Motor neuron (in vitro differentiated cells): ENCODE measurements at regions not wholly inside any gene's neighbourhood (a gene's known extent, or its start where the extent isn't known, plus 50 kb on each side); places are given as distances from the start of the nearest gene placed in this dataset.

Source experiments
- ATAC-seq, 8 experiments: fragments of 200-7000 bp; cut with Tn5 transposase; replicated peaks in 6 of 8; 2 replicates each; pipeline ENCODE4 v1.8.0; 2021; ENCODE audit warnings: mild to moderate bottlenecking in 8 of 8, moderate library complexity in 8 of 8
- H3K27ac ChIP-seq, 2 donors: fragments of 250-450 bp; sonication (Bioruptor Pico); 2 replicates each; pipeline ENCODE4 v1.9.0; 2021; ENCODE audit warnings: antibody characterized with exemption in 2 of 2, mild to moderate bottlenecking in 2 of 2, moderate library complexity in 1 of 2
- H3K4me1 ChIP-seq, 2 donors: fragments of 250-450 bp; sonication (Bioruptor Pico); replicated peaks in 1 of 2; 2 replicates each; pipeline ENCODE4 v1.6.1; 2021; ENCODE audit warnings: antibody characterized with exemption in 2 of 2, mild to moderate bottlenecking in 2 of 2, moderate library complexity in 1 of 2
- H3K4me3 ChIP-seq, 5 donors: fragments of 250-450 bp; sonication (Bioruptor Pico); 2 replicates each; pipeline ENCODE4 v1.9.0; 2021; ENCODE audit warnings: antibody characterized with exemption in 5 of 5, mild to moderate bottlenecking in 5 of 5, moderate library complexity in 4 of 5
- WGBS, 10 experiments: fragments of 450-650 bp; shearing (Covaris generic); methylation state at CpG; one replicate each; pipeline ENCODE4 v1.0.0; 2022; 5-methylcytosine and 5-hydroxymethylcytosine counted together
- in situ Hi-C, 9 experiments: fragments of 400-800 bp; cut with MboI; loops; one replicate each; pipeline ENCODE4 v1.15.0; 2021; ENCODE audit warnings: low sequenced_read_pairs in 9 of 9, low pct_unique_long_range_greater_than_20kb in 2 of 9; ENCODE audit not compliant: unreplicated experiment in 9 of 9

DNA sequence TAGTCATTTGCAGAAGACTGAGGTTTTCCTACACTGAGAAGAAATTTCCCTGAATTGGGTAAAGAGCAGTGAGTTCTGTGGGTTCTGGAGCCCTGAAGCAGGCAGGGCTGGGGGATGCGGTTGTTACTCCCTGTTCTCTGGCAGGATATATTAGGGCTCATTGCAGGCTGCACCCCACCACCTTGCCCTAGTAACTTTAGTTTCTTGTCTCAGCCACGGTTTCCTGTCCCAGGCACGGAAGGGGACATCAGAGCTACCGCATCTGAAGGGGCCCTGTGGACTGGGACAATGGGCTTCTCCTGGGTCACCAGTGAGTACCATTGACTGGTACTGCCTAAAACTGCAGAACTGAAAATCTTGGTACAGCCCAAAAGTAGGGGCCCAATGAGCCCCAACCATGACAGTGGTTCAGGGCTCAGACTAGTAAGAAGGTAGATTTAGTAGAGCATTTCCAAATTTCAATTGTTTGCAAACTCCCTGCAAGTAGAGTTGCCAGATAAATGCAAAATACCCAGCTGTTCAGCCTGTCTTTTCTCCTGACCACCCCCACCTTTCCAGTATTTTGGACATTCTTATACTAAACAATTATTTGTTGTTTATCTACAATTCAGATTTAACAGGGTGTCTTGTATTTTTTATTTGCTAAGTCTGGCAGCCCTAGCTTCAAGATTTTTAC lies 54.5 kb upstream of the EYA2 start:
- H3K4me3 ChIP-seq = no peak overlapping the region
- no peak overlapping the region for H3K27ac ChIP-seq
- no peak for ATAC-seq
- peaks cover 0 to 7% of the 10 kb centered on the region in 2 donors for H3K4me1 ChIP-seq
- 81 to 100% (median 100%) methylated on average over 1 to 4 of the region's 4 CpGs; no CpG with 5 or more reads in 5 of the 10 experiments for WGBS, 10 experiments
- in situ Hi-C loops = no loop called here
